Glomerular endothelial cell (primary cell): ENCODE measurements at regions not wholly inside any gene's neighbourhood (a gene's known extent, or its start where the extent isn't known, plus 50 kb on each side); places are given as distances from the start of the nearest gene placed in this dataset.
A peak's percentile ranks its signal among the peaks of the same experiment; 100 is the strongest.
"Not testable (repeated sequence)": the region's sequence is repeated elsewhere in the genome, so short reads cannot be mapped to it uniquely, and the experiment has no call there.

ENCODE experiments used
- DNase-seq: peaks from one replicate; pipeline ENCODE4 v3.0.0-alpha.2; 2011; ENCODE audit warnings: low read depth, low spot score; ENCODE audit errors: extremely low read depth

- peak; percentile 23 for DNase-seq
Observed at GRCh38 chr18:70931942-70932814, 643.3 kb downstream of the SOCS6 start.

- DNase-seq: no peak
Observed at GRCh38 chr18:70920840-70921374, 632.1 kb downstream of the SOCS6 start.

GRCh38 chr18:70907673-70908072, 618.8 kb downstream of the SOCS6 start:
- DNase-seq: no peak

GRCh38 chr18:70892381-70892780, 603.5 kb downstream of the SOCS6 start:
- DNase-seq: no peak

- DNase-seq: no peak
Observed at GRCh38 chr18:70870292-70870691, 581.4 kb downstream of the SOCS6 start.

- DNase-seq: no peak
Observed at GRCh38 chr18:70848329-70848728, 559.5 kb downstream of the SOCS6 start.

GRCh38 chr18:70840649-70841048, 551.8 kb downstream of the SOCS6 start:
- DNase-seq: no peak

GRCh38 chr18:70827632-70828031, 538.8 kb downstream of the SOCS6 start:
- no peak for DNase-seq

- DNase-seq: no peak
Observed at GRCh38 chr18:70826571-70826970, 537.7 kb downstream of the SOCS6 start.

GRCh38 chr18:70822691-70823090, 533.8 kb downstream of the SOCS6 start:
- DNase-seq: no peak

- no peak for DNase-seq
Observed at GRCh38 chr18:70822117-70822516, 533.3 kb downstream of the SOCS6 start.

- DNase-seq: no peak
Observed at GRCh38 chr18:70808481-70809056, 519.7 kb downstream of the SOCS6 start.

GRCh38 chr18:70781860-70782453, 493.1 kb downstream of the SOCS6 start:
- no peak for DNase-seq

GRCh38 chr18:70766254-70766653, 477.4 kb downstream of the SOCS6 start:
- not testable (repeated sequence) for DNase-seq

- DNase-seq: no peak
Observed at GRCh38 chr18:70762812-70763211, 474.0 kb downstream of the SOCS6 start.

- DNase-seq: no peak
Observed at GRCh38 chr18:70758780-70759179, 469.9 kb downstream of the SOCS6 start.

GRCh38 chr18:70754486-70754885, 465.6 kb downstream of the SOCS6 start:
- no peak for DNase-seq

GRCh38 chr18:70732916-70733315, 444.1 kb downstream of the SOCS6 start:
- DNase-seq: no peak

- DNase-seq: no peak
Observed at GRCh38 chr18:70732188-70732587, 443.3 kb downstream of the SOCS6 start.

- no peak for DNase-seq
Observed at GRCh38 chr18:70720607-70721006, 431.8 kb downstream of the SOCS6 start.

GRCh38 chr18:70709720-70710119, 420.9 kb downstream of the SOCS6 start:
- no peak for DNase-seq

- DNase-seq: no peak
Observed at GRCh38 chr18:70709144-70709543, 420.3 kb downstream of the SOCS6 start.
